ENCODE measurements at regions not wholly inside any gene's neighbourhood (a gene's known extent, or its start where the extent isn't known, plus 50 kb on each side); places are given as distances from the start of the nearest gene placed in this dataset.
A peak's percentile ranks its signal among the peaks of the same experiment; 100 is the strongest.

- Mint-ChIP-seq H3K27me3 (peaks cover 4% of the 10 kb centered on the region), H3K4me3 (no peak overlapping the region), H3K4me1 (no peaks in the 10 kb centered on the region), H3K36me3 (ENCODE audit: low read depth) (no peaks in the 10 kb centered on the region), H3K27ac (no peak overlapping the region), H3K9me3 (no peaks in the 10 kb centered on the region)
- no peak for DNase-seq
- no peak for ATAC-seq
Measured at GRCh38 chr2:198414976-198415375, 610.6 kb downstream of the PLCL1 start.

GRCh38 chr2:198411936-198412335 lies 607.5 kb downstream of the PLCL1 start:
- Mint-ChIP-seq H3K36me3 (ENCODE audit: low read depth) (no peaks in the 10 kb centered on the region), H3K4me1 (no peaks in the 10 kb centered on the region), H3K9me3 (no peaks in the 10 kb centered on the region), H3K27ac (no peak overlapping the region), H3K27me3 (peaks cover 4% of the 10 kb centered on the region), H3K4me3 (no peak overlapping the region)
- ATAC-seq, result no peak
- no peak for DNase-seq

GRCh38 chr2:198408171-198408570 lies 603.8 kb downstream of the PLCL1 start:
- Mint-ChIP-seq H3K9me3 (no peaks in the 10 kb centered on the region), H3K4me3 (no peak overlapping the region), H3K4me1 (no peaks in the 10 kb centered on the region), H3K36me3 (ENCODE audit: low read depth) (no peaks in the 10 kb centered on the region), H3K27me3 (peaks cover 7% of the 10 kb centered on the region), H3K27ac (no peak overlapping the region)
- no peak for ATAC-seq
- no peak for DNase-seq

GRCh38 chr2:198405311-198405710 lies 600.9 kb downstream of the PLCL1 start:
- no peaks in the 10 kb centered on the region for H3K4me1 Mint-ChIP-seq
- no peak for ATAC-seq
- H3K27ac Mint-ChIP-seq, result no peak overlapping the region
- no peaks in the 10 kb centered on the region for H3K36me3 Mint-ChIP-seq (ENCODE audit: low read depth)
- H3K4me3 Mint-ChIP-seq, result no peak overlapping the region
- no peaks in the 10 kb centered on the region for H3K9me3 Mint-ChIP-seq
- H3K27me3 Mint-ChIP-seq, result peaks cover 7% of the 10 kb centered on the region
- no peak for DNase-seq

GRCh38 chr2:198401644-198402043 lies 597.3 kb downstream of the PLCL1 start:
- H3K27ac Mint-ChIP-seq, result no peak overlapping the region
- ATAC-seq (no peak), DNase-seq (no peak)
- no peaks in the 10 kb centered on the region for H3K9me3 Mint-ChIP-seq
- no peaks in the 10 kb centered on the region for H3K4me1 Mint-ChIP-seq
- H3K4me3 Mint-ChIP-seq, result no peak overlapping the region
- peaks cover 14% of the 10 kb centered on the region for H3K27me3 Mint-ChIP-seq
- no peaks in the 10 kb centered on the region for H3K36me3 Mint-ChIP-seq (ENCODE audit: low read depth)

- no peaks in the 10 kb centered on the region for H3K9me3 Mint-ChIP-seq
Measured at GRCh38 chr2:198400999-198401398, 596.6 kb downstream of the PLCL1 start.

GRCh38 chr2:198394208-198394607 lies 589.8 kb downstream of the PLCL1 start:
- Mint-ChIP-seq H3K27me3 (peaks cover 18% of the 10 kb centered on the region), H3K4me1 (no peaks in the 10 kb centered on the region), H3K9me3 (no peaks in the 10 kb centered on the region), H3K27ac (no peak overlapping the region), H3K4me3 (no peak overlapping the region), H3K36me3 (ENCODE audit: low read depth) (no peaks in the 10 kb centered on the region)
- ATAC-seq (no peak), DNase-seq (no peak)

More at GRCh38 chr2:198400999-198401398, 596.6 kb downstream of the PLCL1 start:
- Mint-ChIP-seq H3K27ac (no peak overlapping the region), H3K36me3 (ENCODE audit: low read depth) (no peaks in the 10 kb centered on the region), H3K4me1 (no peaks in the 10 kb centered on the region), H3K27me3 (peaks cover 14% of the 10 kb centered on the region), H3K4me3 (no peak overlapping the region)
- DNase-seq, result no peak
- no peak for ATAC-seq

GRCh38 chr2:198390670-198391069 lies 586.3 kb downstream of the PLCL1 start:
- Mint-ChIP-seq H3K4me1 (no peaks in the 10 kb centered on the region), H3K4me3 (no peak overlapping the region), H3K27ac (no peak overlapping the region), H3K9me3 (no peaks in the 10 kb centered on the region), H3K36me3 (ENCODE audit: low read depth) (no peaks in the 10 kb centered on the region), H3K27me3 (peaks cover 16% of the 10 kb centered on the region)
- ATAC-seq (no peak), DNase-seq (no peak)

- DNase-seq (no peak), ATAC-seq (no peak)
- no peak overlapping the region for H3K4me3 Mint-ChIP-seq
- H3K4me1 Mint-ChIP-seq, result peaks cover 8% of the 10 kb centered on the region
- peaks cover 13% of the 10 kb centered on the region for H3K27me3 Mint-ChIP-seq
- no peaks in the 10 kb centered on the region for H3K9me3 Mint-ChIP-seq
- H3K36me3 Mint-ChIP-seq (ENCODE audit: low read depth), result no peaks in the 10 kb centered on the region
- no peak overlapping the region for H3K27ac Mint-ChIP-seq
Measured at GRCh38 chr2:198387677-198388076, 583.3 kb downstream of the PLCL1 start.

GRCh38 chr2:198385856-198386255 lies 581.5 kb downstream of the PLCL1 start:
- no peak overlapping the region for H3K27ac Mint-ChIP-seq
- H3K4me1 Mint-ChIP-seq, result peaks cover 8% of the 10 kb centered on the region
- peaks cover 16% of the 10 kb centered on the region for H3K27me3 Mint-ChIP-seq
- DNase-seq, result no peak
- H3K4me3 Mint-ChIP-seq, result no peak overlapping the region
- H3K9me3 Mint-ChIP-seq, result no peaks in the 10 kb centered on the region
- H3K36me3 Mint-ChIP-seq (ENCODE audit: low read depth), result no peaks in the 10 kb centered on the region
- no peak for ATAC-seq

GRCh38 chr2:198385326-198385725 lies 580.9 kb downstream of the PLCL1 start:
- Mint-ChIP-seq H3K9me3 (no peaks in the 10 kb centered on the region), H3K4me1 (peaks cover 11% of the 10 kb centered on the region), H3K36me3 (ENCODE audit: low read depth) (no peaks in the 10 kb centered on the region), H3K4me3 (no peak overlapping the region), H3K27ac (no peak overlapping the region), H3K27me3 (peaks cover 21% of the 10 kb centered on the region)
- DNase-seq, result no peak
- ATAC-seq, result no peak

- H3K36me3 Mint-ChIP-seq (ENCODE audit: low read depth), result no peaks in the 10 kb centered on the region
- no peak overlapping the region for H3K4me3 Mint-ChIP-seq
- peaks cover 11% of the 10 kb centered on the region for H3K4me1 Mint-ChIP-seq
- DNase-seq (no peak), ATAC-seq (peak; percentile 52)
- H3K9me3 Mint-ChIP-seq, result no peaks in the 10 kb centered on the region
- H3K27me3 Mint-ChIP-seq, result peaks cover 27% of the 10 kb centered on the region
- H3K27ac Mint-ChIP-seq, result no peak overlapping the region
Measured at GRCh38 chr2:198383392-198383791, 579.0 kb downstream of the PLCL1 start.

GRCh38 chr2:198382811-198383210 lies 578.4 kb downstream of the PLCL1 start:
- Mint-ChIP-seq H3K27ac (no peak overlapping the region), H3K9me3 (no peaks in the 10 kb centered on the region), H3K36me3 (ENCODE audit: low read depth) (no peaks in the 10 kb centered on the region), H3K27me3 (peaks cover 27% of the 10 kb centered on the region), H3K4me3 (no peak overlapping the region), H3K4me1 (peaks cover 11% of the 10 kb centered on the region)
- no peak for DNase-seq
- ATAC-seq, result no peak

- Mint-ChIP-seq H3K27me3 (peaks cover 35% of the 10 kb centered on the region), H3K27ac (no peak overlapping the region), H3K9me3 (no peaks in the 10 kb centered on the region), H3K4me1 (peaks cover 13% of the 10 kb centered on the region), H3K36me3 (ENCODE audit: low read depth) (no peaks in the 10 kb centered on the region), H3K4me3 (no peak overlapping the region)
- no peak for DNase-seq
- ATAC-seq, result no peak
Measured at GRCh38 chr2:198376677-198377076, 572.3 kb downstream of the PLCL1 start.

GRCh38 chr2:198375083-198375410 lies 570.7 kb downstream of the PLCL1 start:
- no peak for DNase-seq
- Mint-ChIP-seq H3K4me1 (peaks cover 13% of the 10 kb centered on the region), H3K36me3 (ENCODE audit: low read depth) (no peaks in the 10 kb centered on the region), H3K4me3 (no peak overlapping the region), H3K9me3 (no peaks in the 10 kb centered on the region), H3K27me3 (peaks cover 28% of the 10 kb centered on the region), H3K27ac (no peak overlapping the region)
- no peak for ATAC-seq

- DNase-seq, result peak; percentile 34
- peaks cover 28% of the 10 kb centered on the region for H3K27me3 Mint-ChIP-seq
Measured at GRCh38 chr2:198374375-198375082, 570.1 kb downstream of the PLCL1 start.

More at GRCh38 chr2:198374375-198375082, 570.1 kb downstream of the PLCL1 start:
- ATAC-seq, result no peak
- Mint-ChIP-seq H3K4me1 (peaks cover 13% of the 10 kb centered on the region), H3K9me3 (no peaks in the 10 kb centered on the region), H3K27ac (no peak overlapping the region), H3K36me3 (ENCODE audit: low read depth) (no peaks in the 10 kb centered on the region), H3K4me3 (no peak overlapping the region)
